ENCODE measurements at regions not wholly inside any gene's neighbourhood (a gene's known extent, or its start where the extent isn't known, plus 50 kb on each side); places are given as distances from the start of the nearest gene placed in this dataset.

DNA sequence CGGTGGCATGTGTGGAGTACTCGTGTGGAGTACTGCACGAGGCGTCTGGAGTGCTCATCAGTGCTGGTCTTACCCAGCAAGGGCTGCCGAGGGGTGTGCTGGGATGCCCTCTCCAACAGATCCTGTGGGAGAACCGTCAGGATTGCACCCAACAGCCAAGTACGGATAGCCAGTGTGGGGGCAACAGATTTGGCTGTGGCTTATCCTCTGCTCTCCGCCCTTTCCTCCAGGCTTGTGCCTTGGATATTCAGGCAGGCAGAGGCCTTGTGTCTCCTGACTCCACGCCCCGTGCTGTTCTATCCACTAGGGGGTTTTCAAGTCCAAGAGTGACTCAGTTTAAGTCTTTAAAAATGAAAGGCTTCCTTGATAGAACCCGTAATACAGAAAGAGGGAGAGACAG lies 321.0 kb upstream of the HS6ST1 start:
- Histone ChIP-seq H3K4me1 (no peaks in the 10 kb centered on the region), H3K4me3 (no peak overlapping the region), H3K36me3 (no peaks in the 10 kb centered on the region), H3K27ac (no peak overlapping the region), H3K9me3 (no peaks in the 10 kb centered on the region), H3K27me3 (no peaks in the 10 kb centered on the region)
- no peak for ATAC-seq
- TF ChIP-seq POLR2AphosphoS5 (IDR thresholded peaks at IDR 0.05) (no peak), EP300 (IDR thresholded peaks at IDR 0.05) (no peak), POLR2A (IDR thresholded peaks at IDR 0.05) (no peak)
- TF ChIP-seq, protein P1, sequence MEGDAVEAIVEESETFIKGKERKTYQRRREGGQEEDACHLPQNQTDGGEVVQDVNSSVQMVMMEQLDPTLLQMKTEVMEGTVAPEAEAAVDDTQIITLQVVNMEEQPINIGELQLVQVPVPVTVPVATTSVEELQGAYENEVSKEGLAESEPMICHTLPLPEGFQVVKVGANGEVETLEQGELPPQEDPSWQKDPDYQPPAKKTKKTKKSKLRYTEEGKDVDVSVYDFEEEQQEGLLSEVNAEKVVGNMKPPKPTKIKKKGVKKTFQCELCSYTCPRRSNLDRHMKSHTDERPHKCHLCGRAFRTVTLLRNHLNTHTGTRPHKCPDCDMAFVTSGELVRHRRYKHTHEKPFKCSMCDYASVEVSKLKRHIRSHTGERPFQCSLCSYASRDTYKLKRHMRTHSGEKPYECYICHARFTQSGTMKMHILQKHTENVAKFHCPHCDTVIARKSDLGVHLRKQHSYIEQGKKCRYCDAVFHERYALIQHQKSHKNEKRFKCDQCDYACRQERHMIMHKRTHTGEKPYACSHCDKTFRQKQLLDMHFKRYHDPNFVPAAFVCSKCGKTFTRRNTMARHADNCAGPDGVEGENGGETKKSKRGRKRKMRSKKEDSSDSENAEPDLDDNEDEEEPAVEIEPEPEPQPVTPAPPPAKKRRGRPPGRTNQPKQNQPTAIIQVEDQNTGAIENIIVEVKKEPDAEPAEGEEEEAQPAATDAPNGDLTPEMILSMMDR (IDR thresholded peaks at IDR 0.05), result no peak
- WGBS, 2 donors (ENCODE audit: low coverage in 1 of 2), result 90% methylated on average over 3 to 9 of the region's 11 CpGs

DNA sequence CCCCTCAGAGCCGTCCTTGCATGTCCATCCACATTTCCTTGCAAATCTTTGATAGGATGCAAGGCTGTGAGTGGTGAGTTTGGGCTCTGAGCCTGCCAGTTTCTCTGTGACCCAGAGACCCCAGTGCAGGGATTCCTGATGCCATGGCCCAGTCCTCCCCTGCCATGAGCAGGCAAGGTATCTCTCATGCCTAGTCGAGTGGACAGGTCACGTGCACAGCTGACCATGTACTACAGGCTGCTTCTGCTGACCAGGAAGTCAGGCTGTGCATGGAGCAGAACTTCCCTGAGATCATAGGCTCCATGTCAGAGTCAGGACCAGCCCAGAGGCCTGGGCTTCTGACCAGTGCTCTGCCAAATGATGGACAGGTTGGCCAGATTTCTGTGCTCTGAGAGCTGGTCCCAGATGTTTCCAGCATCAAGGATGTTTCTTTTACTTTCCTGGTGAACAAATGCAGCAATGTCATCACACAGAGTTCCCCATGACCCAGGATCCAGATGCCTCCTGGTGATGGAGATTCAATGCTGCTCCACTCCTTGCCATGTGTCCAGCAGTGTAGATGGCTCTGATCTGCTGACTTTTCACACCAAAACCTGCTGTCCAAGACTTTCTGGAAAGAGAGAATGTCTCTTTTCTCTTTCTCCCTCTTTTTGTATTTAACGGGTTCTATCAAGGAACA lies 321.6 kb upstream of the HS6ST1 start:
- 61 to 83% methylated on average over 2 of the region's 4 CpGs for WGBS, 2 donors (ENCODE audit: low coverage in 1 of 2)
- Histone ChIP-seq H3K27me3 (no peaks in the 10 kb centered on the region), H3K9me3 (no peaks in the 10 kb centered on the region), H3K27ac (no peak overlapping the region), H3K4me3 (no peak overlapping the region), H3K4me1 (no peaks in the 10 kb centered on the region), H3K36me3 (no peaks in the 10 kb centered on the region)
- ATAC-seq, result no peak
- TF ChIP-seq EP300 (IDR thresholded peaks at IDR 0.05), result no peak
- TF ChIP-seq, protein P1 (IDR thresholded peaks at IDR 0.05), result no peak
- no peak for TF ChIP-seq POLR2AphosphoS5 (IDR thresholded peaks at IDR 0.05)
- TF ChIP-seq POLR2A (IDR thresholded peaks at IDR 0.05), result no peak

DNA sequence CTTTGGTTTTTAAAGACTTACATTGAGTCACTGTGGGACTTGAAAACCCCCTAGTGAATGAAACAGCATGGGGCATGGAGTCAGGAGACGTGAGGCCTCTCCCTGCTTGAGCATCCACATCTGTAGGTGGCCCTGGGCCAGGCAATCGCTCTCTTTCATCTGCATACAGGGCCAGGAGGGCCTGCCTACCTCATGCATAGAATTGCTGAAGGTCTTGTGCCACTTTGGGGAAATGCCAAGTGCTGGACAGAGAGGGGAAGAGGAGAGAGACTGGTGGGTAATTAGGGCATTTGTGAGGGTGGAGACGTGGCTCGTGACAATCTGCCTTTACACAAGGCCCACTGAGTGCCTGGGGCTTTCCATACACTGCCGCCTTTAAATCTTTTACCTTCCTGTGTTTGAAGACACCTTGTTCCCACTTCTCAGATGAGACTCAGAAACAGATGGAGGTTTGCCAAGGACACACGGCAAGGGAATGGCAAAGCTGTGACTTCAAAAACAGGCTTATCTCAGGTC lies 322.2 kb upstream of the HS6ST1 start:
- TF ChIP-seq POLR2AphosphoS5 (IDR thresholded peaks at IDR 0.05) (no peak), POLR2A (IDR thresholded peaks at IDR 0.05) (no peak), EP300 (IDR thresholded peaks at IDR 0.05) (no peak)
- TF ChIP-seq, protein P1 (IDR thresholded peaks at IDR 0.05), result no peak
- no peaks in the 10 kb centered on the region for H3K27me3 ChIP-seq
- no peaks in the 10 kb centered on the region for H3K9me3 ChIP-seq
- H3K4me1 ChIP-seq, result no peaks in the 10 kb centered on the region
- H3K36me3 ChIP-seq, result no peaks in the 10 kb centered on the region
- ATAC-seq, result no peak
- H3K27ac ChIP-seq, result no peak overlapping the region
- WGBS, 2 donors (ENCODE audit: low coverage in 1 of 2), result 90 to 92% methylated on average over 2 to 4 of the region's 6 CpGs
- H3K4me3 ChIP-seq, result no peak overlapping the region

DNA sequence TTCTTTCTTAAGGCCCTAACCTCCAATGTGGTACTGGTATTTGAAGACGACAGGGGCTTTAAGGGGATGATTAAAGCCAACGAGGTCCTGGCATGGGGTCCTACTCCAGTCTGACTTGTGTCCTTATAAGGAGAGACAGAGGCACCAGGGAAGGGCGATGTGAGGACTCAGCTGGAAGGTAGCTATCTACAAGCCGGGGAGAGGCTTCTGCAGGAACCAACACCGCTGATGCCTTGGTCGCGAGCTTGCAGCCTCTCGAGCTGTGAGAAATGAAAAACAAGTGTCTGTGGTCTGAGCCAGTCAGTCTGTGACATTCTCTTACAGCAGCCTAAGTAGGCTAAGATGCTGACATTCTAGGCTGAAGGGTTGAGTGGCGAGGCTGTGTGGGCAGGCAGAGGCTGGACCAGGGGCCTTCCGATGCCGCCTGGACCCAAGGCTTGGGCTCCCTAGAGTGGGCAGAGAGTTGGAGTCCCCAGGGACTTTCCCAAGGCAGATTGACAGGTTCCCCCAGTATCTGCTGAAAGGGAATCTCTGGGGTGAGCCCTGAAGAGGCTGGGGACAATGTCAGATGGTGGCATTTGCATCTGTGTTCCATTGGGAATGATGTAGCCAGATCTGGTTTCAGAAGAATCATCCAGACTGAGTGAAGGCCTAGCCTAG lies 322.9 kb upstream of the HS6ST1 start:
- H3K36me3 ChIP-seq, result no peaks in the 10 kb centered on the region
- WGBS, 2 donors (ENCODE audit: low coverage in 1 of 2), result 63 to 85% methylated on average over 2 to 10 of the region's 11 CpGs

More for the DNA sequence above, 322.9 kb upstream of the HS6ST1 start:
- H3K4me3 ChIP-seq, result no peak overlapping the region
- no peak for ATAC-seq
- H3K9me3 ChIP-seq, result no peaks in the 10 kb centered on the region
- no peaks in the 10 kb centered on the region for H3K27me3 ChIP-seq
- H3K27ac ChIP-seq, result no peak overlapping the region
- TF ChIP-seq, protein P1 (IDR thresholded peaks at IDR 0.05), result no peak
- TF ChIP-seq EP300 (IDR thresholded peaks at IDR 0.05) (no peak), POLR2A (IDR thresholded peaks at IDR 0.05) (no peak), POLR2AphosphoS5 (IDR thresholded peaks at IDR 0.05) (no peak)
- no peaks in the 10 kb centered on the region for H3K4me1 ChIP-seq

All from gastroesophageal sphincter (tissue), 4 donors.